B cell (primary cell): ENCODE measurements at regions not wholly inside any gene's neighbourhood (a gene's known extent, or its start where the extent isn't known, plus 50 kb on each side); places are given as distances from the start of the nearest gene placed in this dataset.

Source experiments
- ATAC-seq: fragments of 200-7000 bp; cut with Tn5 transposase; one replicate; pipeline ENCODE4 v1.10.0; 2021; ENCODE audit warnings: low read depth, mild to moderate bottlenecking, moderate number of reproducible peaks, moderate library complexity
- CTCF ChIA-PET: fragments of 350-600 bp; sonication (Branson Sonifier 250); formaldehyde crosslinking; loops from one replicate; lab custom pipeline; 2021; ENCODE audit warnings: antibody characterized with exemption, inconsistent platforms; lab: Charles Lee
- POLR2A ChIA-PET: fragments of 350-600 bp; sonication (Branson Sonifier 250); formaldehyde crosslinking; loops from one replicate; lab custom pipeline; 2021; ENCODE audit warnings: antibody characterized with exemption; lab: Charles Lee
- DNase-seq: peaks from one replicate; pipeline ENCODE4 v3.0.0; 2013
- H2AFZ ChIP-seq: 2 replicates; pipeline ENCODE4 v1.6.1; 2012; ENCODE audit warnings: mild to moderate bottlenecking, low read depth, low read length; ENCODE audit not compliant: insufficient read depth, poor library complexity, severe bottlenecking
- H3K27ac ChIP-seq, 2 donors: 1 replicate in 1 of 2; 2 replicates in 1 of 2; pipeline ENCODE4 v1.5.1; 2012 to 2013; ENCODE audit warnings: low read length in 2 of 2, mild to moderate bottlenecking in 2 of 2, moderate library complexity in 1 of 2
- H3K27me3 ChIP-seq, 4 experiments: fragments of 200-600 bp in 1 of 4; sonication (generic) in 1 of 4; replicated peaks in 1 of 4; 1 replicate in 2 of 4; 2 replicates in 2 of 4; pipeline versions ENCODE4 v1.6.1 to v1.7.0; 2013 to 2016; ENCODE audit warnings: low read length in 3 of 4, mild to moderate bottlenecking in 2 of 4, mixed read lengths in 1 of 4, moderate library complexity in 1 of 4; ENCODE audit not compliant: insufficient read depth in 4 of 4, control insufficient read depth in 3 of 4; ENCODE audit errors: control extremely low read depth in 1 of 4
- H3K36me3 ChIP-seq, 2 experiments: replicated peaks in 1 of 2; 1 replicate in 1 of 2; 2 replicates in 1 of 2; pipeline versions ENCODE4 v1.6.1 to v1.7.1; 2013; ENCODE audit warnings: low read length in 1 of 2; ENCODE audit not compliant: insufficient read depth in 2 of 2, control insufficient read depth in 1 of 2; ENCODE audit errors: control extremely low read depth in 1 of 2, extremely low read depth in 1 of 2
- H3K4me1 ChIP-seq, 2 donors: fragments of 200-600 bp in 1 of 2; sonication (generic) in 1 of 2; 1 replicate in 1 of 2; 2 replicates in 1 of 2; pipeline versions ENCODE4 v1.5.1 to v1.6.1; 2013 to 2017; ENCODE audit warnings: low read length in 2 of 2; ENCODE audit not compliant: control insufficient read depth in 2 of 2, insufficient read depth in 2 of 2
- H3K4me2 ChIP-seq: replicated peaks from 2 replicates; pipeline ENCODE3; 2012; ENCODE audit warnings: mild to moderate bottlenecking, low read depth, low read length; ENCODE audit not compliant: poor library complexity, severe bottlenecking
- H3K4me3 ChIP-seq, 5 experiments: fragments of 200-600 bp in 1 of 5; sonication (generic) in 1 of 5; 1 replicate in 3 of 5; 2 replicates in 2 of 5; pipeline versions ENCODE4 v1.5.1 to v1.7.0; 2011 to 2016; ENCODE audit warnings: low read length in 4 of 5, mild to moderate bottlenecking in 4 of 5, low read depth in 2 of 5, control low read depth in 1 of 5, moderate library complexity in 1 of 5; ENCODE audit not compliant: insufficient read depth in 1 of 5; ENCODE audit errors: control extremely low read depth in 1 of 5, extremely low read depth in 1 of 5
- H3K79me2 ChIP-seq: fragments of 200-600 bp; sonication (generic); one replicate; pipeline ENCODE4 v1.6.0; 2016; ENCODE audit warnings: low read length; ENCODE audit not compliant: control insufficient read depth, insufficient read depth
- H3K9ac ChIP-seq: fragments of 200-600 bp; sonication (generic); 2 replicates; pipeline ENCODE4 v1.6.1; 2017; ENCODE audit warnings: mild to moderate bottlenecking, low read length, moderate library complexity
- H3K9me3 ChIP-seq, 3 donors: one replicate each; pipeline versions ENCODE4 v1.6.1 to v1.7.1; 2013; ENCODE audit warnings: low read length in 2 of 3; ENCODE audit not compliant: control insufficient read depth in 2 of 3, insufficient read depth in 1 of 3; ENCODE audit errors: control extremely low read depth in 1 of 3
- H4K20me1 ChIP-seq: 2 replicates; pipeline ENCODE4 v1.6.0; 2012; ENCODE audit warnings: mild to moderate bottlenecking, low read length; ENCODE audit not compliant: insufficient read depth, control insufficient read depth, poor library complexity, severe bottlenecking
- H3K27ac Mint-ChIP-seq: one replicate; pipeline ENCODE4 v1.8.0; 2021; ENCODE audit warnings: mixed read lengths
- H3K27me3 Mint-ChIP-seq: one replicate; pipeline ENCODE4 v1.8.0; 2021; ENCODE audit warnings: mixed read lengths
- H3K4me1 Mint-ChIP-seq: one replicate; pipeline ENCODE4 v1.8.0; 2021; ENCODE audit warnings: mixed read lengths
- H3K4me3 Mint-ChIP-seq: one replicate; pipeline ENCODE4 v1.8.0; 2021; ENCODE audit warnings: mixed read lengths
- H3K9me3 Mint-ChIP-seq: one replicate; pipeline ENCODE4 v1.8.0; 2022; ENCODE audit warnings: mixed read lengths; ENCODE audit not compliant: insufficient read depth
- EZH2 ChIP-seq: IDR thresholded peaks from 2 replicates; pipeline ENCODE4 v1.6.1; 2012; ENCODE audit warnings: borderline replicate concordance, low read depth, mild to moderate bottlenecking, moderate library complexity, low read length; ENCODE audit not compliant: insufficient read depth, poor library complexity, severe bottlenecking
- WGBS: methylation state at CpG from one replicate; pipeline ENCODE4 v1.1.5; 2013; ENCODE audit warnings: missing lambda C conversion rate; ENCODE audit not compliant: insufficient coverage; 5-methylcytosine and 5-hydroxymethylcytosine counted together
- intact Hi-C: fragments of 100-400 bp; cut with micrococcal nuclease; formaldehyde crosslinking; loops from one replicate; pipeline ENCODE4 v1.10.0; 2022
- TF ChIP-seq, protein P1 (sequence below): fragments of 200-600 bp; IDR thresholded peaks from one replicate; pipeline ENCODE4 v1.8.0; 2022; ENCODE audit warnings: antibody characterized with exemption, mild to moderate bottlenecking

DNA sequence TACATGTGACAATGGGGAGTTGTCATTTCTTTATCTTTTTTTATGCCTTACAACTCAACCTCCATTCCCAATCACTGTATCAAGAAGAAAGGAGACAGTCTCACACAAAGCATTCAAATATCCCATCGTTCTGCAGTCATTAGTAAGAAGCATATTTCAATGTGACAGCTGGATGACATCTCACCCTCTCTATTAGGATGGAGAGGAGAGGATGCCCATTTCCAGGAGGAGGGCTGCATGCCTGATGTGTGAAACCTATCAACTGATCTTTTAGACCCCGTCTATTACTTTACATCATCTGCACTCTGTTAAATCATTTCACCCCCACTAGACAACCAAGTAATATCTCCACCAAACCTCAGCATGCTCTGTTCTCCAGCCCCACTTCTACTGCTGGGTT lies 292.7 kb upstream of the CHAC2 start:
- Mint-ChIP-seq H3K4me1 (no peaks in the 10 kb centered on the region), H3K4me3 (no peak overlapping the region), H3K9me3 (peaks cover 3% of the 10 kb centered on the region), H3K27me3 (no peaks in the 10 kb centered on the region), H3K27ac (no peak overlapping the region)
- Histone ChIP-seq H3K27ac (no peak overlapping the region), H3K4me2 (no peak overlapping the region), H3K4me3 (no peak overlapping the region), H4K20me1 (no peaks in the 10 kb centered on the region), H3K9me3 (no peaks in the 10 kb centered on the region), H3K79me2 (no peaks in the 10 kb centered on the region), H3K27me3 (no peaks in the 10 kb centered on the region), H3K9ac (no peak overlapping the region), H2AFZ (no peak overlapping the region), H3K36me3 (no peaks in the 10 kb centered on the region), H3K4me1 (no peaks in the 10 kb centered on the region)
- no peak for DNase-seq
- intact Hi-C loops: no loop called here
- 92% methylated on average over 1 of the region's 2 CpGs for whole genome bisulfite sequencing
- ChIA-PET POLR2A (no interaction called here), CTCF (no interaction called here)
- no peak for TF ChIP-seq EZH2
- TF ChIP-seq, protein P1, sequence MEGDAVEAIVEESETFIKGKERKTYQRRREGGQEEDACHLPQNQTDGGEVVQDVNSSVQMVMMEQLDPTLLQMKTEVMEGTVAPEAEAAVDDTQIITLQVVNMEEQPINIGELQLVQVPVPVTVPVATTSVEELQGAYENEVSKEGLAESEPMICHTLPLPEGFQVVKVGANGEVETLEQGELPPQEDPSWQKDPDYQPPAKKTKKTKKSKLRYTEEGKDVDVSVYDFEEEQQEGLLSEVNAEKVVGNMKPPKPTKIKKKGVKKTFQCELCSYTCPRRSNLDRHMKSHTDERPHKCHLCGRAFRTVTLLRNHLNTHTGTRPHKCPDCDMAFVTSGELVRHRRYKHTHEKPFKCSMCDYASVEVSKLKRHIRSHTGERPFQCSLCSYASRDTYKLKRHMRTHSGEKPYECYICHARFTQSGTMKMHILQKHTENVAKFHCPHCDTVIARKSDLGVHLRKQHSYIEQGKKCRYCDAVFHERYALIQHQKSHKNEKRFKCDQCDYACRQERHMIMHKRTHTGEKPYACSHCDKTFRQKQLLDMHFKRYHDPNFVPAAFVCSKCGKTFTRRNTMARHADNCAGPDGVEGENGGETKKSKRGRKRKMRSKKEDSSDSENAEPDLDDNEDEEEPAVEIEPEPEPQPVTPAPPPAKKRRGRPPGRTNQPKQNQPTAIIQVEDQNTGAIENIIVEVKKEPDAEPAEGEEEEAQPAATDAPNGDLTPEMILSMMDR: no peak
- no peak for ATAC-seq

DNA sequence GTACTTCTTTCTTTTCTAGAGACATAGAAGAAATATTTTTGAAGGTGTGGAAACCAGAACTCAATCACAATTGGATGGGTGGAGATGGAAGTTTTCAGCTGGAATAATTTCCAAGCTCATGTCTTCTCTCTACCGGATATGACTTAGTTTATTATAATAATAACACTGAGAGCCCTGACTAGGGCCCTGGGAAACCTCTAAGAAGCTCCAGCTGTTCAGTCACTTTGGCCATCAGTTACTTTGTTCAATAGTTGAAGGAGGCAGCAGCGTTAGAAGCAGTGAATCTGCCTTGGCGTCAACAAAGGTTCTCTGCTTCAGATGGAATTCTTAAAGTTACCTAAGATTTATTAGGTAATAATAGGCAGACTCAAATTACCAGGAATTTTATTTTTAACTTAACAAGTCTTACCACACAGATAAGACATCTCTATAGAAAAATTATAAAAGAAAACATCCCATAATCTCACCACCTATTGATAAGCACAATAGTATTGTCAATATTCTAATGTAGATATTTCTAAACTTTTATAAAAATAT lies 293.8 kb upstream of the CHAC2 start:
- no peaks in the 10 kb centered on the region for H4K20me1 ChIP-seq
- WGBS: no CpG with 5 or more reads among the region's 3 CpGs
- ATAC-seq: no peak
- CTCF ChIA-PET: no interaction called here
- H3K27ac Mint-ChIP-seq: no peak overlapping the region
- H3K9ac ChIP-seq: no peak overlapping the region
- POLR2A ChIA-PET: no interaction called here
- no peak for DNase-seq
- H3K27me3 ChIP-seq: no peaks in the 10 kb centered on the region
- no peak overlapping the region for H2AFZ ChIP-seq
- H3K9me3 Mint-ChIP-seq: peaks cover 3% of the 10 kb centered on the region
- H3K4me1 ChIP-seq: no peaks in the 10 kb centered on the region
- H3K27ac ChIP-seq: no peak overlapping the region
- H3K4me3 ChIP-seq: no peak overlapping the region
- no peak overlapping the region for H3K4me2 ChIP-seq
- no peaks in the 10 kb centered on the region for H3K36me3 ChIP-seq
- TF ChIP-seq EZH2: no peak
- TF ChIP-seq, protein P1: no peak
- intact Hi-C loops: no loop called here
- H3K79me2 ChIP-seq: no peaks in the 10 kb centered on the region
- no peaks in the 10 kb centered on the region for H3K27me3 Mint-ChIP-seq
- peaks cover 0 to 5% (median 0%) of the 10 kb centered on the region in 3 donors for H3K9me3 ChIP-seq
- no peaks in the 10 kb centered on the region for H3K4me1 Mint-ChIP-seq
- no peak overlapping the region for H3K4me3 Mint-ChIP-seq
